GM12878 (cell line): ENCODE measurements at regions not wholly inside any gene's neighbourhood (a gene's known extent, or its start where the extent isn't known, plus 50 kb on each side); places are given as distances from the start of the nearest gene placed in this dataset.

Experiments
- ATAC-seq: fragments of 200-7000 bp; cut with Tn5 transposase; 3 replicates; pipeline ENCODE4 v1.9.1; 2020; ENCODE audit warnings: mild to moderate bottlenecking, moderate library complexity
- BruUV-seq: library from RNA; stranded (reverse); fragments of 400-500 nt; replicated peaks from 2 replicates; lab custom pipeline; 2021; lab: Mats Ljungman, UMichigan
- CTCF ChIA-PET: fragments of 300-600 bp; sonication (Branson Sonifier 250); formaldehyde crosslinking; extraction: SDS; loops from one replicate; lab custom pipeline; 2021; ENCODE audit warnings: inconsistent platforms; lab: Yijun Ruan, JAX
- POLR2A ChIA-PET: fragments of 350-600 bp; formaldehyde crosslinking; extraction: SDS; loops from one replicate; lab custom pipeline; 2021; ENCODE audit warnings: inconsistent platforms; lab: Charles Lee
- RAD21 ChIA-PET: fragments of 300-600 bp; sonication (Branson Sonifier 250); formaldehyde crosslinking; loops from one replicate; lab custom pipeline; 2023; ENCODE audit warnings: antibody characterized with exemption; ENCODE audit not compliant: unreplicated experiment; lab: Charles Lee
- SMC1A ChIA-PET: fragments of 300-600 bp; sonication (Branson Sonifier 250); formaldehyde crosslinking; loops from one replicate; lab custom pipeline; 2023; ENCODE audit not compliant: unreplicated experiment, uncharacterized antibody; lab: Charles Lee
- DNase-seq: peaks from one replicate; pipeline ENCODE4 v3.0.0-alpha.2; 2011; ENCODE audit warnings: low read depth, low spot score
- FAIRE-seq: peaks from 3 replicates; lab custom pipeline; 2011; peaks lifted over from hg19 to GRCh38; lab: Jason Lieb, UNC
- H2AFZ ChIP-seq: 2 replicates; pipeline ENCODE4 v1.6.0; 2011; ENCODE audit warnings: low read depth, low read length, control low read depth; ENCODE audit not compliant: control insufficient read depth
- H3K27ac ChIP-seq: 2 replicates; pipeline ENCODE4 v1.5.1; 2011; ENCODE audit warnings: control low read depth; ENCODE audit not compliant: control insufficient read depth, insufficient read depth
- H3K27me3 ChIP-seq, 2 experiments: replicated peaks in 1 of 2; 2 replicates each; pipeline versions ENCODE4 v1.6.0 to v1.6.1; 2011; ENCODE audit warnings: low read length in 1 of 2; ENCODE audit not compliant: control insufficient read depth in 2 of 2, insufficient read depth in 2 of 2
- H3K36me3 ChIP-seq, 2 experiments: 2 replicates each; pipeline ENCODE4 v1.5.1; 2011; ENCODE audit warnings: low read length in 1 of 2; ENCODE audit not compliant: control insufficient read depth in 2 of 2, insufficient read depth in 2 of 2
- H3K4me1 ChIP-seq: 2 replicates; pipeline ENCODE4 v1.6.1; 2011; ENCODE audit warnings: mild to moderate bottlenecking, low read length, moderate library complexity, mixed read lengths; ENCODE audit not compliant: control insufficient read depth, insufficient read depth
- H3K4me2 ChIP-seq: 2 replicates; pipeline ENCODE4 v1.6.0; 2011; ENCODE audit warnings: control low read depth; ENCODE audit not compliant: control insufficient read depth, insufficient read depth
- H3K4me3 ChIP-seq: fragments of 200-600 bp; sonication (generic); 2 replicates; pipeline ENCODE4 v1.5.1; 2016
- H3K79me2 ChIP-seq: 2 replicates; pipeline ENCODE4 v1.6.0; 2011; ENCODE audit warnings: low read length; ENCODE audit not compliant: control insufficient read depth, insufficient read depth
- H3K9ac ChIP-seq: 2 replicates; pipeline ENCODE4 v1.8.0; 2011; ENCODE audit warnings: low read length, control low read depth, mixed read lengths; ENCODE audit not compliant: control insufficient read depth, insufficient read depth
- H3K9me3 ChIP-seq: replicated peaks from 3 replicates; pipeline ENCODE4 v1.5.1; 2011; ENCODE audit warnings: mild to moderate bottlenecking, low read length; ENCODE audit not compliant: control insufficient read depth, insufficient read depth
- H4K20me1 ChIP-seq: 2 replicates; pipeline ENCODE4 v1.6.0; 2011; ENCODE audit not compliant: control insufficient read depth, insufficient read depth
- CBFB ChIP-seq: IDR thresholded peaks from 2 replicates; pipeline ENCODE4 v1.6.1; 2016; ENCODE audit warnings: antibody characterized with exemption, low read depth
- CREM ChIP-seq: IDR thresholded peaks from 2 replicates; pipeline ENCODE4 v1.6.1; 2014; ENCODE audit warnings: antibody characterized with exemption, low read depth
- E2F4 ChIP-seq: IDR thresholded peaks from 2 replicates; pipeline ENCODE4 v1.6.1; 2012; ENCODE audit warnings: low read depth, low read length, improper control_type of control experiment
- ESRRA ChIP-seq: IDR thresholded peaks from 2 replicates; pipeline ENCODE4 v1.6.1; 2012; ENCODE audit warnings: mild to moderate bottlenecking, low read length, improper control_type of control experiment
- FOS ChIP-seq: IDR thresholded peaks from 3 replicates; pipeline ENCODE4 v1.6.1; 2011; ENCODE audit warnings: borderline replicate concordance; ENCODE audit not compliant: insufficient read length; ENCODE audit errors: extremely low read depth
- FOXM1 ChIP-seq: IDR thresholded peaks from 2 replicates; pipeline ENCODE4 v1.6.1; 2012; ENCODE audit warnings: low read depth, mild to moderate bottlenecking, inconsistent platforms, low read length, moderate library complexity
- HDAC6 ChIP-seq: fragments of 200-600 bp; sonication (generic); IDR thresholded peaks from one replicate; pipeline ENCODE4 v1.8.0; 2017; ENCODE audit warnings: antibody characterized with exemption; ENCODE audit not compliant: unreplicated experiment
- KDM1A ChIP-seq: fragments of 200-600 bp; sonication (generic); IDR thresholded peaks from 2 replicates; pipeline ENCODE4 v1.6.1; 2016; ENCODE audit warnings: borderline replicate concordance
- SMARCA5 ChIP-seq: fragments of 450-650 bp; IDR thresholded peaks from 2 replicates; pipeline ENCODE4 v1.6.1; 2017; ENCODE audit warnings: mild to moderate bottlenecking
- TCF3 ChIP-seq: IDR thresholded peaks from 2 replicates; pipeline ENCODE4 v1.6.1; 2012; ENCODE audit warnings: low read depth, mild to moderate bottlenecking, low read length, borderline replicate concordance; ENCODE audit not compliant: insufficient read depth
- ZNF687 ChIP-seq: fragments of 450-650 bp; IDR thresholded peaks from 2 replicates; pipeline ENCODE4 v1.6.1; 2017; ENCODE audit warnings: mild to moderate bottlenecking, moderate library complexity
- in situ Hi-C: fragments of 300-500 bp; cut with MboI; formaldehyde crosslinking; loops from 9 replicates; pipeline ENCODE4 v1.14.3; 2018; ENCODE audit warnings: mixed read lengths
- intact Hi-C: fragments of 100-400 bp; cut with micrococcal nuclease; formaldehyde crosslinking; loops from one replicate; pipeline ENCODE4 v1.14.2; 2022; ENCODE audit not compliant: unreplicated experiment
- TF ChIP-seq, protein P1 (sequence below): IDR thresholded peaks from 2 replicates; pipeline ENCODE4 v1.6.1; 2012; ENCODE audit warnings: low read length, inconsistent platforms

GRCh38 chr5:97547999-97548738 is 365.1 kb upstream of the RIOK2 start (continued):
- TF ChIP-seq KDM1A, result no peak
- TF ChIP-seq FOS, result no peak
- TF ChIP-seq TCF3, result no peak
- TF ChIP-seq CBFB, result peak; percentile 67; the same call in 1 of the 2 replicates
- TF ChIP-seq, protein P1, sequence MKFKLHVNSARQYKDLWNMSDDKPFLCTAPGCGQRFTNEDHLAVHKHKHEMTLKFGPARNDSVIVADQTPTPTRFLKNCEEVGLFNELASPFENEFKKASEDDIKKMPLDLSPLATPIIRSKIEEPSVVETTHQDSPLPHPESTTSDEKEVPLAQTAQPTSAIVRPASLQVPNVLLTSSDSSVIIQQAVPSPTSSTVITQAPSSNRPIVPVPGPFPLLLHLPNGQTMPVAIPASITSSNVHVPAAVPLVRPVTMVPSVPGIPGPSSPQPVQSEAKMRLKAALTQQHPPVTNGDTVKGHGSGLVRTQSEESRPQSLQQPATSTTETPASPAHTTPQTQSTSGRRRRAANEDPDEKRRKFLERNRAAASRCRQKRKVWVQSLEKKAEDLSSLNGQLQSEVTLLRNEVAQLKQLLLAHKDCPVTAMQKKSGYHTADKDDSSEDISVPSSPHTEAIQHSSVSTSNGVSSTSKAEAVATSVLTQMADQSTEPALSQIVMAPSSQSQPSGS, result peak; percentile 59; the same call in 1 of the 2 replicates
- TF ChIP-seq CREM, result peak; percentile 8; the same call in 1 of the 2 replicates

GRCh38 chr5:97548739-97549080 is 365.7 kb upstream of the RIOK2 start:
- ChIA-PET RAD21 (interaction anchor here (1.0 to 1.3 kb wide), 3 partner anchors 15 to 375 kb away, joined by 3 to 5 read pairs (median 4); no protein-coding TSS in a partner anchor), SMC1A (interaction anchor here (0.8 to 3.5 kb wide), 3 partner anchors 9 to 375 kb away, joined by 3 to 14 read pairs (median 4); no protein-coding TSS in a partner anchor), CTCF (interaction anchor here (2.1 kb wide), 1 partner anchor 15 kb away, joined by 6 read pairs; no protein-coding TSS in a partner anchor), POLR2A (no interaction called here)
- H4K20me1 ChIP-seq, result no peaks in the 10 kb centered on the region
- H2AFZ ChIP-seq, result no peak overlapping the region
- H3K4me1 ChIP-seq, result peaks cover 11% of the 10 kb centered on the region
- in situ Hi-C loops (no loop called here), intact Hi-C loops (loop anchor here (5.0 to 10.0 kb wide), 4 partner anchors 191 to 1276 kb away; partner anchors contain the start of gene RGMB)
- FAIRE-seq (no peak), ATAC-seq (no peak), DNase-seq (no peak)
- no peak overlapping the region for H3K27ac ChIP-seq
- no peak overlapping the region for H3K4me3 ChIP-seq
- no peak overlapping the region for H3K4me2 ChIP-seq
- no peaks in the 10 kb centered on the region for H3K79me2 ChIP-seq
- TF ChIP-seq ESRRA (no peak), FOXM1 (peak; percentile 8; the same call in 1 of the 2 replicates), ZNF687 (no peak), SMARCA5 (no peak), E2F4 (no peak), HDAC6 (no peak)
- no peak overlapping the region for H3K9ac ChIP-seq
- H3K9me3 ChIP-seq, result peaks cover 3% of the 10 kb centered on the region; the same call in 2 of the 3 replicates
- no peaks in the 10 kb centered on the region for H3K27me3 ChIP-seq
- no TSS peak for BruUV-seq
- no peaks in the 10 kb centered on the region for H3K36me3 ChIP-seq
